Kasumi-1 (cell line): ENCODE measurements at regions not wholly inside any gene's neighbourhood (a gene's known extent, or its start where the extent isn't known, plus 50 kb on each side); places are given as distances from the start of the nearest gene placed in this dataset.

Source experiments
- DNase-seq, 2 experiments: peaks; one replicate each; lab custom pipeline; 2025; lab: John Stamatoyannopoulos, UW

GRCh38 chr4:100084892-100085291 is 105.4 kb downstream of the DDIT4L start:
- DNase-seq: no peak

GRCh38 chr4:100083289-100083688 is 107.0 kb downstream of the DDIT4L start:
- no peak for DNase-seq

GRCh38 chr4:100082852-100083251 is 107.4 kb downstream of the DDIT4L start:
- DNase-seq: no peak

- DNase-seq: no peak
Observed at GRCh38 chr4:100081491-100081890, 108.8 kb downstream of the DDIT4L start.

GRCh38 chr4:100079264-100079663 is 111.0 kb downstream of the DDIT4L start:
- no peak for DNase-seq

- no peak for DNase-seq
Observed at GRCh38 chr4:100076753-100077152, 113.5 kb downstream of the DDIT4L start.

GRCh38 chr4:100075486-100076270 is 114.6 kb downstream of the DDIT4L start:
- no peak for DNase-seq

GRCh38 chr4:100075056-100075455 is 115.2 kb downstream of the DDIT4L start:
- no peak for DNase-seq

GRCh38 chr4:100071506-100071905 is 118.8 kb downstream of the DDIT4L start:
- no peak for DNase-seq

GRCh38 chr4:100070868-100071267 is 119.4 kb downstream of the DDIT4L start:
- no peak for DNase-seq

GRCh38 chr4:100069207-100069606 is 119.1 kb upstream of the H2AZ1 start:
- DNase-seq: no peak

- no peak for DNase-seq
Observed at GRCh38 chr4:100067255-100067654, 117.2 kb upstream of the H2AZ1 start.

GRCh38 chr4:100063355-100063754 is 113.3 kb upstream of the H2AZ1 start:
- DNase-seq: no peak

- DNase-seq: no peak
Observed at GRCh38 chr4:100062921-100063320, 112.8 kb upstream of the H2AZ1 start.

GRCh38 chr4:100061835-100062234 is 111.8 kb upstream of the H2AZ1 start:
- DNase-seq: no peak

- DNase-seq: no peak
Observed at GRCh38 chr4:100060765-100061416, 110.8 kb upstream of the H2AZ1 start.

- no peak for DNase-seq
Observed at GRCh38 chr4:100059467-100059866, 109.4 kb upstream of the H2AZ1 start.

GRCh38 chr4:100056701-100057100 is 106.6 kb upstream of the H2AZ1 start:
- DNase-seq: no peak

- DNase-seq: no peak
Observed at GRCh38 chr4:100054071-100054470, 104.0 kb upstream of the H2AZ1 start.

- DNase-seq: no peak
Observed at GRCh38 chr4:100049872-100050271, 99.8 kb upstream of the H2AZ1 start.

GRCh38 chr4:100042711-100043110 is 92.6 kb upstream of the H2AZ1 start:
- DNase-seq: no peak

GRCh38 chr4:100042235-100042634 is 92.2 kb upstream of the H2AZ1 start:
- DNase-seq: no peak

- DNase-seq: no peak
Observed at GRCh38 chr4:100041646-100042045, 91.6 kb upstream of the H2AZ1 start.
